NT2/D1 (cell line): ENCODE measurements at regions not wholly inside any gene's neighbourhood (a gene's known extent, or its start where the extent isn't known, plus 50 kb on each side); places are given as distances from the start of the nearest gene placed in this dataset.

Experiments
- YY1 ChIP-seq: IDR thresholded peaks from 2 replicates; pipeline ENCODE4 v1.6.1; 2011; ENCODE audit not compliant: insufficient read length, insufficient read depth
- ZNF274 ChIP-seq: IDR thresholded peaks from 2 replicates; pipeline ENCODE4 v1.6.1; 2011; ENCODE audit warnings: mild to moderate bottlenecking, low read depth, low read length

GRCh38 chr9:88741335-88741734, 206.4 kb downstream of the NXNL2 start:
- TF ChIP-seq ZNF274, result no peak
- no peak for TF ChIP-seq YY1
